ENCODE measurements at regions not wholly inside any gene's neighbourhood (a gene's known extent, or its start where the extent isn't known, plus 50 kb on each side); places are given as distances from the start of the nearest gene placed in this dataset.
"Not testable (repeated sequence)": the region's sequence is repeated elsewhere in the genome, so short reads cannot be mapped to it uniquely, and the experiment has no call there.

GRCh38 chr4:104549736-104550135, 55.0 kb upstream of the CXXC4 start:
- Mint-ChIP-seq H3K36me3 (peaks cover under 1% of the 10 kb centered on the region), H3K27me3 (no peaks in the 10 kb centered on the region), H3K9me3 (no peaks in the 10 kb centered on the region), H3K27ac (no peak overlapping the region), H3K4me1 (no peaks in the 10 kb centered on the region), H3K4me3 (no peak overlapping the region)

- peaks cover 0 to 5% (median 0%) of the 10 kb centered on the region in 3 donors for H3K4me1 Mint-ChIP-seq
- peaks cover 0 to 4% (median 0%) of the 10 kb centered on the region in 3 donors for H3K9me3 Mint-ChIP-seq
- no peaks in the 10 kb centered on the region for H3K36me3 Mint-ChIP-seq
- H3K4me3 Mint-ChIP-seq = no peak overlapping the region
- H3K27ac Mint-ChIP-seq = no peak overlapping the region
- no peaks in the 10 kb centered on the region for H3K27me3 Mint-ChIP-seq
These were observed 64.8 kb upstream of the CXXC4 start for GRCh38 chr4:104559502-104559901.

DNA sequence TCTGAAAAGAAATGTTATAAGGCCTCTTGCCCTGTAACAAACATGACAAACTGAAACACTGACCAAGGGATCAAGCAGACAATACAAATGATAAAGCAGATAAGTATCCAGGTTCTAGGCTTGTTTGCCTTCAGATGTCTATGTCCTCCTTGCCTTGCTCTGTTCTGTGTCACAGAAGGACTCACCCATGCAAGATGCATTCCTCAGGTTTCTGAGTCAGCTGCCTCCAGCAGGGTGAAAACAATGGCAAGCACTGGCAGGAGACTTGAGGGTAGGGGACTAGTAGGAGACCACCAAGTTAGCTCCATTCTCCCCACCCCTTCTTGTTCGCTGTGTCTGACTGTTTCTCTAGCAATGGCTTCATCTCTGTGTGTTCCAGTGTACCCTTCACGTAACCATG, 76.6 kb upstream of the CXXC4 start:
- no peak overlapping the region for H3K27ac Mint-ChIP-seq
- no peak overlapping the region for H3K4me3 Mint-ChIP-seq
- H3K36me3 Mint-ChIP-seq = no peaks in the 10 kb centered on the region
- H3K4me1 Mint-ChIP-seq = peaks cover 0 to 3% (median 1%) of the 10 kb centered on the region in 3 donors
- H3K27me3 Mint-ChIP-seq = no peaks in the 10 kb centered on the region
- peaks cover 0 to 3% (median 0%) of the 10 kb centered on the region in 3 donors for H3K9me3 Mint-ChIP-seq

DNA sequence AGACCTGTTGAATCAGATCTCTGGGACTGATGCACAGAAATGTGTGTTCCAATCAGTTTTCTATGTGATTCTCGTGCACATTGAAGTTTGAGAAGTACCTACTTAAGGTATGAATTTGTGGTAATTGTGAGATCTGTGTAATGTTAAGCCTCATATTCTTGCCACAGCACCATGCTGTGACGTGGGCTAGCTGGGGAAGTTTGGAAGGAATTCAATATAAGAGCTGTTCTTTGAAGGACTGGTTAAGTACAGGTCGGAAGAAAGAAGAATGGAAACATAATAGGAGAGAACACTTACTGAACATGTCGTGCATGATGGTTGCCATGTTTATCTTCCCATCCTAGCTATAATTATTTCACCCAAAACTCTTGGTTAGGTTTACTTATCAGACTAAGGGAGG, 79.7 kb upstream of the CXXC4 start:
- Mint-ChIP-seq H3K27ac (no peak overlapping the region), H3K4me3 (no peak overlapping the region), H3K27me3 (no peaks in the 10 kb centered on the region), H3K36me3 (no peaks in the 10 kb centered on the region), H3K9me3 (no peaks in the 10 kb centered on the region), H3K4me1 (peaks cover 0 to 3% (median 1%) of the 10 kb centered on the region in 3 donors)

- Mint-ChIP-seq H3K27ac (no peak overlapping the region), H3K4me3 (no peak overlapping the region), H3K4me1 (peaks cover 0 to 3% (median 1%) of the 10 kb centered on the region in 3 donors), H3K36me3 (no peaks in the 10 kb centered on the region), H3K27me3 (no peaks in the 10 kb centered on the region), H3K9me3 (no peaks in the 10 kb centered on the region)
These were observed 80.6 kb upstream of the CXXC4 start for GRCh38 chr4:104575278-104575677.

DNA sequence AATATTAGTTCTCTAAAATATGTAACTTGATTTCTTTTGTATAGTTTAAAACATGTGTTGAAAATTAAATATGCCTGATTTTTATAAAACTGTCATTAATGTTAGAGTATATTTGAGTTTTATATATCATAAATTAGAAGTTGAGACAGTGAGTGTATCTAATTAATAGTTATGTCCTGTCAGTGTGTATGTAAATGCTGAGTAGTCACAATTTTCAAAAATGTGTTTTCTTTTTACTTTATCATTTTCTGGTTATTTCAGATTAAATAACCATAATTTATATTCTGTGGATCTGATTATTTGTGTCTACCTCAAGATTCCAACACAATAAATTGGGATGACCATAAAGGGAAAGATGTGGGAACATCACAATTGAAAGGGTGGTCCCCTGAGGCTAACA, 82.7 kb upstream of the CXXC4 start:
- Mint-ChIP-seq H3K4me1 (peaks cover 0 to 2% (median under 1%) of the 10 kb centered on the region in 3 donors), H3K36me3 (no peaks in the 10 kb centered on the region), H3K9me3 (no peaks in the 10 kb centered on the region), H3K4me3 (no peak overlapping the region), H3K27me3 (no peaks in the 10 kb centered on the region), H3K27ac (no peak overlapping the region)

DNA sequence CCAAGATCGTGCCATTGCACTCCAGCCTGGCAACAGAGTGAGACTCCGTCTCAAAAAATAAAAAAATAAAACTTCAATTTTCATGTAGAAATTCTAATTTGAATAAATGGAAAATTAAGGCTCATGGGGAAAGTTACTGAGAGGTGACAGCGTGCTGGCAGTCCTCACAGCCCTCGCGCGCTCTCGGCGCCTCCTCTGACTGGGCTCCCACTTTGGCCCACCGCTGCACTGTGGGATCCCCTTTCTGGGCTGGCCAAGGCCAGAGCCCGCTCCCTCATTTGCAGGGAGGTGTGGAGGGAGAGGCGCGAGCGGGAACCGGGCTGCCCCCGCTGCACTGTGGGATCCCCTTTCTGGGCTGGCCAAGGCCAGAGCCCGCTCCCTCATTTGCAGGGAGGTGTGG, 86.8 kb upstream of the CXXC4 start:
- not testable (repeated sequence) for H3K36me3 Mint-ChIP-seq, H3K4me3 Mint-ChIP-seq, H3K4me1 Mint-ChIP-seq, H3K9me3 Mint-ChIP-seq, H3K27ac Mint-ChIP-seq, H3K27me3 Mint-ChIP-seq

DNA sequence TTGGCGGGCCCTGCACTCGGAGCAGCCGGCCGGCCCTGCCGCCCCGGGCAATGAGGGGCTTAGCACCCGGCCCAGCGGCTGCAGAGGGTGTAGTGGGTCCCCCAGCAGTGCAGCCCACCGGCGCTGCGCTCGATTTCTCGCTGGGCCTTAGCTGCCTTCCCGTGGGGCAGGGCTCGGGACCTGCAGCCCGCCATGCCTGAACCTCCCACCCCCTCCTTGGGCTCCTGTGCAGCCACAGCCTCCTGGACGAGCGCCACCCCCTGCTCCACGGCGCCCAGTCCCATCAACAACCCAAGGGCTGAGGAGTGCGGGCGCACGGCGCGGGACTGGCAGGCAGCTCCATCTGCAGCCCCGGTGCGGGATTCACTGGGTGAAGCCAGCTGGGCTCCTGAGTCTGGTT, 87.4 kb upstream of the CXXC4 start:
- H3K4me3 Mint-ChIP-seq, H3K9me3 Mint-ChIP-seq, H3K27ac Mint-ChIP-seq, H3K4me1 Mint-ChIP-seq, H3K36me3 Mint-ChIP-seq, H3K27me3 Mint-ChIP-seq: not testable (repeated sequence)

GRCh38 chr4:104589264-104589868, 94.7 kb upstream of the CXXC4 start:
- Mint-ChIP-seq H3K4me1 (peaks cover 0 to 7% (median 0%) of the 10 kb centered on the region in 3 donors), H3K27me3 (no peaks in the 10 kb centered on the region), H3K9me3 (no peaks in the 10 kb centered on the region), H3K36me3 (no peaks in the 10 kb centered on the region), H3K4me3 (no peak overlapping the region), H3K27ac (no peak overlapping the region)

GRCh38 chr4:104591510-104591911, 96.8 kb upstream of the CXXC4 start:
- H3K9me3 Mint-ChIP-seq = no peaks in the 10 kb centered on the region
- no peak overlapping the region for H3K4me3 Mint-ChIP-seq
- H3K4me1 Mint-ChIP-seq = peaks cover 0 to 7% (median 3%) of the 10 kb centered on the region in 3 donors
- H3K27ac Mint-ChIP-seq = no peak overlapping the region
- no peaks in the 10 kb centered on the region for H3K36me3 Mint-ChIP-seq
- H3K27me3 Mint-ChIP-seq = no peaks in the 10 kb centered on the region

DNA sequence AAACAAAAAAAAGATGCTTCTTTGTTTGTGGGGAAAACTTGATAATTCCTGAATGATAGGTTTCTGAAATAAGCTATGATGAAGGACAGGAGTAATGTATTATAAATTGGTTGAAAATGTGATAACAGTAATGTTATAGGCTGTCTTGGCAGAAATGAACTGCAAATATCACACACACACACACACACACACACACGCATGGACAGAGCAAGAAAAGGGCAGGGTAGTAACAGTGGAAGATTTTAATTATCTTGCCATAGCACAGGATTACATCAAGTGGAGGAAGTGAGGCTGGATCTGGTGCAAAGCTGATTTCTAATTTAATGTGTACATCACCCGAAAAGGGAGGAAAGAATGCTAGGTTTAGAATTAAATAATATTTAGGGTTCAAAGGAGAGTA, 97.5 kb upstream of the CXXC4 start:
- no peaks in the 10 kb centered on the region for H3K9me3 Mint-ChIP-seq
- no peak overlapping the region for H3K4me3 Mint-ChIP-seq
- no peak overlapping the region for H3K27ac Mint-ChIP-seq
- H3K36me3 Mint-ChIP-seq = no peaks in the 10 kb centered on the region
- H3K4me1 Mint-ChIP-seq = peaks cover 0 to 7% (median 3%) of the 10 kb centered on the region in 3 donors
- no peaks in the 10 kb centered on the region for H3K27me3 Mint-ChIP-seq

DNA sequence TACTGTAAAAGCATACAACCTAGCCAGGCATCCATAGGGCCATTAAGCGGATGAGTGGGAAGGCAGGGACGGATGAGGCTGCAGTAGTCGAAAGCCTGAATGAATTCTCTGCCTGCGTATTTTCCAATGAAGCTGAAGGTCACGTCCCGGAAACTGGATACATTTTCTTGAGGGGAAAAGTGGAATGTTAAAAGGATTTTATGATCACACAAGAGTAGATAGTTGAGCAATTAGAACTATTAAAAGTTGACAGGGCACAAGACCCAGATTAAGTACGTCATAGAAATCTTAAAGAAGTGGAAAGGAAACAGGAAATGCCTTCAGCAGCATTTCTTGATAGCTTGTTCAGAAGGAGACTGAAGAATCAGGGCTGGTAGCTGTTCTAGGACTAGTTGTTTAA, 98.3 kb upstream of the CXXC4 start:
- H3K36me3 Mint-ChIP-seq = no peaks in the 10 kb centered on the region
- no peak overlapping the region for H3K4me3 Mint-ChIP-seq
- H3K27me3 Mint-ChIP-seq = no peaks in the 10 kb centered on the region
- H3K9me3 Mint-ChIP-seq = no peaks in the 10 kb centered on the region
- peak overlapping the region in 1 of 3 donors; percentile 50 for H3K27ac Mint-ChIP-seq
- H3K4me1 Mint-ChIP-seq = peaks cover 0 to 7% (median 3%) of the 10 kb centered on the region in 3 donors

GRCh38 chr4:104596189-104596588, 101.5 kb upstream of the CXXC4 start:
- peaks cover 0 to 7% (median 3%) of the 10 kb centered on the region in 3 donors for H3K4me1 Mint-ChIP-seq
- no peaks in the 10 kb centered on the region for H3K9me3 Mint-ChIP-seq
- no peaks in the 10 kb centered on the region for H3K27me3 Mint-ChIP-seq
- H3K36me3 Mint-ChIP-seq = no peaks in the 10 kb centered on the region
- no peak overlapping the region for H3K27ac Mint-ChIP-seq
- H3K4me3 Mint-ChIP-seq = no peak overlapping the region

- H3K36me3 Mint-ChIP-seq = no peaks in the 10 kb centered on the region
- peaks cover 4% of the 10 kb centered on the region for H3K27me3 Mint-ChIP-seq
- H3K9me3 Mint-ChIP-seq = peaks cover 0 to 12% (median 3%) of the 10 kb centered on the region in 3 donors
- no peak overlapping the region for H3K27ac Mint-ChIP-seq
- H3K4me3 Mint-ChIP-seq = no peak overlapping the region
- H3K4me1 Mint-ChIP-seq = no peaks in the 10 kb centered on the region
These were observed 120.8 kb upstream of the CXXC4 start for GRCh38 chr4:104615496-104615895.

DNA sequence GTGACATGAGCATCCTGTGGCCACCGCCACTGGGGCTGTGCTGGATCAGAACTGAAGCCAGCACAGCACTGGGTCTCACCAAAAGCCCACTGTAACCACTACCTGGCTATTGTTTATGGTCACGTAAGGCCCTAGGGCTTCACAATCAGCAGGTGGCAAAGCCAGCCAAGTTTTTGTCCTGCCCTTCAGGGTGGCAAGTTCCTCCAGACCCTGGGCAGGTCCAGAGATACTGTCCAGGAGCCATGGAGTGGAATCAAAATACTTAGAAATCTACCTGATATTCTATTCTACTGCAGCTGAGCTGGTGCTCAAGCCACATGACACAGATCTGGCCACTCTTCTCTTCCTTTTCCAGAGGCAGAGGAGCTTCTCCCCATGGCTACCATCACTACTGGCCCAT, 121.2 kb upstream of the CXXC4 start:
- peaks cover 3% of the 10 kb centered on the region for H3K27me3 Mint-ChIP-seq
- H3K4me1 Mint-ChIP-seq = no peaks in the 10 kb centered on the region
- H3K9me3 Mint-ChIP-seq = peaks cover 0 to 12% (median 3%) of the 10 kb centered on the region in 3 donors
- H3K27ac Mint-ChIP-seq = no peak overlapping the region
- H3K36me3 Mint-ChIP-seq = no peaks in the 10 kb centered on the region
- no peak overlapping the region for H3K4me3 Mint-ChIP-seq

DNA sequence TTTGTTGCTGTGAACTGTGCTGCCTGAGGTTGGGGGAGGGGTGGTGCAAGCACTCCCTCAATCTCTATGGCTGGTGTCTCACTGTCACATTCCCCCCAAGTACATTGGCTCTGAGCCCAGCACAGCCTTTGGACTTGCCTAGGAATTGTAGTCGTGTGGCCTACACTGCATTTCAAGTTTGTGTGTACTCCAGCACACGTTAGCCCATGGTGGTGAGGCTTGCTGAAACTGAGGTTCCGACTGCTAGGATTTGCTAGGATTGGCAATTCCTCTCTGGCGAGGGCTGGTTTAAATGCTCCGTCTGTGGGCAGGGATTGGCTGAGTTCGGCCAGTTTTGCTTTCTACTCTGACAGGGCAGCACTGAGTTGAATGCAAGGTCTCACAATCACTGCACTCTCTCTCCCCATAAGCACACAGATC, 121.7 kb upstream of the CXXC4 start:
- Mint-ChIP-seq H3K4me3 (no peak overlapping the region), H3K9me3 (peaks cover 0 to 12% (median 3%) of the 10 kb centered on the region in 3 donors), H3K27me3 (peaks cover 2% of the 10 kb centered on the region), H3K36me3 (no peaks in the 10 kb centered on the region), H3K4me1 (no peaks in the 10 kb centered on the region), H3K27ac (no peak overlapping the region)
